ENCODE measurements at regions not wholly inside any gene's neighbourhood (a gene's known extent, or its start where the extent isn't known, plus 50 kb on each side); places are given as distances from the start of the nearest gene placed in this dataset.
"Not testable (repeated sequence)": the region's sequence is repeated elsewhere in the genome, so short reads cannot be mapped to it uniquely, and the experiment has no call there.

DNA sequence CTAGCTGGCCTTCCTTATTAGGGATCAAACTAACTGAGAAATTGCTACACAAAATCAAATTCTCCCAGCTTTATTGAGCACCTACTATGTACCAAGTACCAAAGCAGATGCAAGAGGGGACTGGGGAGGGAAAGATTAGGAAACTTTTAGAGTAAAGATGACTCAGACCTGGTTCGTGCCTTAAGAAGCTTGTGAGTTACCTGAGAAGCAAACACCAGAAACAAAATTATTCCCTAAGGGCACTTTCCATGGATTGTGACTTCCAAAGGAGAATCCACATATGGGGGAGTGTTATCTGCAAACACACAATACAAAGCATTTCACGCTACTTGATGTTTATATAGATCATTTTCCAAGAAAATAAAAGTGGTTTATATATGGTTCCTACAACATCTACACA lies 326.9 kb upstream of the HNRNPA3 start:
- no peak for DNase-seq

DNA sequence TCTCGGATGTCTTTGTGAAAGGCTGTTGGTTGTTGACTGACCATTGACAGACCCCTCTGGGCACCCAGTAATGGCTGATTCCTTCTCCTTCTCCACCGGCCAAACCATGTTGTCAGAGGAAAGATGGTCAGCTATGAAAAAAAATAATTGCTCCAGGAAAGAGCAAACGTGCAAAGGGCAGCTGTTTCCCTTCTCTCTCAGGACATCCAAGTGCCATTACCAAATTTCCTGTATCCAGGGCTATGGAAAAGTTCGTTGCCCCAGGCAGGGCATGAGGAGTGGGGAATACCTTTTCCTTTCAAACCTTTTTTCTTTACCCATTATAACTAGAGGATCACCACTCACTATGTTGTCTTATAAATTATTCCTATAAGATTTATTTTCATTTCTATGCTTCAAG lies 321.5 kb upstream of the HNRNPA3 start:
- no peak for DNase-seq

DNA sequence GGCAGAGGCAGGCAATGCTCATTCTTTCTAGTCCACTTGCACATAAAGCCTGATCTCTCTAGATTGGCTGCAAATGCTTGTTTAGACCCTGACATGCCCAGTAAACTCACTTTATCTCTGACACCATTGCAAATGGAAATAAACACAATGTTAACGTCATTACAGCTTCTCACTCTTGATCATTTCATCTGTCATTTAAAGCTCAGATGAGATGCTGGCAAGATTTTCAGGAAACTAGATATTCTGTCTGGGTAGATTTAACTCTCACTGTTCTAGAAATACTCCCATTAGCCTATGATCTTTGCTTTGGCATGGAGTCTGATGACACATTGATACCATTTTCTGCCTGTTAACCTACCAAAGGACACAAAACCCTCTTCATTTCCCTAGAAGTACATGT lies 320.7 kb upstream of the HNRNPA3 start:
- no peak for DNase-seq

DNA sequence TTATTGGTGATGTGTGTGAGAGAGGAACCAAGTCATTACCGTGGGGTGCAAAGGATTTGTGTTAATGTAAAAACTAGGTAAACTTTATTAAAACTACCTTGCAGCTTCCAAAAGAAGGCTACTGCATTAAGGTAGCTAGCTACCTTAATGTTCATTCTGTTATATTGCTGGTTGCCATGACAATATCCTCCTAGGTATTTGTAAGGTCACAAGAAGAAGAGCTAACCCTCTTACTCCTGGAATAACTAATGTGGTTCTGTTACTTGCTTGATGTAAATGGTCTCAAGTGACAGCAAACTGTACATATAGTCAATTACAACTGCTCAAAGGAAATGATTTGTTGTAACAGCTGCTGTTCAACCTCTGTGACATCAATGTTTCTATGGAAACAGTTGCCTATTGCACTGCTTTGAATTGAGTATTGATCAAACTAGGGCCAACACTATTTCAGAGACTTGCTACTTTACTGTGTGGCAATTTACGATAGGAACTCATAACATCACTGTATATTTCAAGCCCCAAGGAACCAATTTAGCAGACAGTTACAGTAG lies 319.8 kb upstream of the HNRNPA3 start:
- DNase-seq: no peak

DNA sequence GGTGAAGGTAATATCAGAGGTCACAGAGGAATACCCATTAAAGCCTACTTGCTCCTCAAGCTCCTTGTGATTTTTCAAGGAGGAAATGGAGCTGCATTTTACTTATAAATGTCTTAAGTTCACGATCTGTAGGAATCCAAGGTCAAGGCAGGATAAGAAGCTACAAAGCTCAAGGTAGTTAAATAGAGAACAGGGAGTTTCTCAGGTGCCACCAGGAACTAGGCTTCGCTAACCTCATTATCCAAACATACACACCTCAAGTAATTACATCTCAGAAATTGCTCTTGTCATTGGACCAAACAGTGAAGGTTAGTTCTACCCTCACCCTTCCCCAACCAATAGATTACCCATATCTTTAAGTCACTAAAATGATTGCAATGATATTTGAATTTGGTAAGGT lies 317.4 kb upstream of the HNRNPA3 start:
- no peak for DNase-seq

DNA sequence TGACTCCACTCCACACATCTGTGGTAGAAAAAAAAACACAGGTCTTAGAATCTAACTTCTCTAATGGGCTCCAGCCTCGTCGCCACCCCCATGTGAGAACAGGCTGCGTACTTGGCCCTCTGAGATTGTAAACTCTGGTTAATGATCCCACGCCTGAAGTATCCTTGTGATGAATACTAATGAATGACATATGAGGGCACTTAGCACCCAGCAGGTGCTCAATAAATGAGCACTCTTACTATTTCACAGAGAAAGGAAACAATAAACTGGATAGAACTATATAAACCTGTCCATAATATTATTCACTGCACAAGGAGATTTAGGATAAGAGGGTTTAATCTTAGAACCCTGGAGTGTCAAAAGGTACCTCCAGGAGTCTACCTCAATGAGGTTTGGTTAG lies 310.1 kb upstream of the HNRNPA3 start:
- no peak for DNase-seq

DNA sequence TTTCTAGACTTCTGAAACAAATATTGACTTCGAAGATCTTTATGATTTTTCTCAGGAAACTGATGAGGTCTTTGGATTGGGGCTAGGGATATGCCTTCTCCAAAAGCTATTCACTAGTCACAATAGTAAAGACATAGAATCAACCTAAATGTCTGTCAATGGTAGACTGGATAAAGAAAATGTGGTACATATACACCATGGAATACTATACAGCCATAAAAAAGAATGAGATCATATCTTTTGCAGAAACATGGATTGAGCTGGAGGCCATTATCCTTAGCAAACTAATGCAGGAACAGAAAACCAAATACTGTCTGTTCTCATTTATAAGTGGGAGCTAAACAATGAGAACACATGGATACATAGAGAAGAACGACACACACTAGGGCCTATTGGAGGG lies 308.5 kb upstream of the HNRNPA3 start:
- not testable (repeated sequence) for DNase-seq

DNA sequence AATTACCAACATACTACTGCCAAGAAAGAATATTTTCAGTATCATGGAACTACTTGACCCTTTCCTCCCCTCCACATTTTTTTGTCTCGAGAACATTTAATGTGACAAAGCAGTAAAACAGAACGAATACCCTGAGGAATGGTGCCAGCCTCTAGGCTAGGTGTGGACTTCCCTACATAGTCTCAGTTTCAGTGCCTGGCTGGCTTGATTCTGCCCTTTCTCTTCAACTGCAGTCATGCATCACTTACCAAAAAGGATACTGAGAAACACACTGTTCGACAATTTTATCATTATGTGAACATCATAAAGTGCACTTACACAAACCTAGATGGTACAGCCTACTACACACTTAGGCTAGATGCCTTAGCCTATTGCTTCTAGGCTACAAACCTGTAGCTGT lies 305.3 kb upstream of the HNRNPA3 start:
- no peak for DNase-seq

DNA sequence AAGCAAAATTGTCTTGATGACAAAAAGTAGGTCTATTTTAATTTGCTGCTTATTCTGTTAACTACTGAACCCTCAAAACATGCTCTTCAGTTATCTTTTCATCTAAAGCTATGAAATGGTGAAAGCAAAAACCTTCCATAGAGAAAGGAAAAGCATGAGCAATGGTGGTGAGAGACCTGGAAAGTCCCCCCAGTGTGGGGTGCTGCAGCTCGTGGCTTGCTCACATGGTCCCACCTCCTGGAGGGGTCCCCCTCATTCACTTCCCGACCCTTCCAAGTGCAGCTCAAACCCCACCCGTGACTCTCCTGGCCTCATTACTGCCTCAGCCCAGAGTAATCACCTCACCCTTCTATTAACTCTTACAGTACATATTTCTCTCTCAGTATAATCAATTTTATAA lies 301.8 kb upstream of the HNRNPA3 start:
- DNase-seq: no peak

DNA sequence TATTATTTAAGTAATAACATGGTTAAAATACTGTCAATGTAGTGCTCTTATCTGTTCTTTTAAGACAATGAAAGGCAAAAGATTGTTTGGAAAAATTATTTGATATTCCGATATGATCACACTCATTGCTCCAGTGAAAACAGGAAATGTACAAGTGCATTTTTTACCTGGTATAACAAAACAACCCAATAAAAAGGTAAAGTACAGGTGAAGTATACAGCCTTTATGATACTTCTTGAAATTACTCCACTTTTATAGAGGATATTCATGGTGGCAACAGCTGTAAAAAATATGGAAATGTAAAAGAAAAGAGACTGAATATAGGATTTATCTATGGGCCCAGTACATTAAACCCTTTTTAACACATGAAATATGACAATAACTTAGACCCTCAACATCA lies 298.6 kb upstream of the HNRNPA3 start:
- no peak for DNase-seq

DNA sequence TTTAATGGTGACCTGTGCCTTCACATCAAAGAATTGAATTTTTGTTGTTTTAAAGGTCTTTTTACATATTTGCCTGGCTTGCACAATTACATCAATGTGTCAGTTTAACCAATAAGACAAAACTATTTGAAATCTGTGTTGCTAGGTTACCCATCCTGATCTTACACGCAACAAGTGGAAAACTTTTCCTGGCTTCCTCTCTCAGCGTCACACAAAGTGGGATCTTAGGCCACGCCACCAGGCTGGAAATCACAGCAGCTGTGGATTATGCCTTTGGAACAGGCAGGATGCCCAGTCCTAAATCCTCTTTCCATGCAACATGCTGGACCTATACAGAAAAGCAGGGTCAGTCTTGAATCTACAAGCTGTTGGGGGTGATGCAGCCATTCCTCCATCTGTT lies 298.2 kb upstream of the HNRNPA3 start:
- no peak for DNase-seq

DNA sequence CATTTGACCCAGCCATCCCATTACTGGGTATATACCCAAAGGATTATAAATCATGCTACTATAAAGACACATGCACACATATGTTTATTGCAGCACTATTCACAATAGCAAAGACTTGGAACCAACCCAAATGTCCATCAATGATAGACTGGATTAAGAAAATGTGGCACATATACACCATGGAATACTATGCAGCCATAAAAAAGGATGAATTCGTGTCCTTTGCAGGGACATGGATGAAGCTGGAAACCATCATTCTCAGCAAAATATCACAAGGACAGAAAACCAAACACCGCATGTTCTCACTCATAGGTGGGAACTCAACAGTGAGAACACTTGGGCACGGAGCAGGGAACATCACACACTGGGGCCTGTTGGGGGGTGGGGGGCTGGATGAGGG lies 290.0 kb upstream of the HNRNPA3 start:
- DNase-seq: not testable (repeated sequence)

DNA sequence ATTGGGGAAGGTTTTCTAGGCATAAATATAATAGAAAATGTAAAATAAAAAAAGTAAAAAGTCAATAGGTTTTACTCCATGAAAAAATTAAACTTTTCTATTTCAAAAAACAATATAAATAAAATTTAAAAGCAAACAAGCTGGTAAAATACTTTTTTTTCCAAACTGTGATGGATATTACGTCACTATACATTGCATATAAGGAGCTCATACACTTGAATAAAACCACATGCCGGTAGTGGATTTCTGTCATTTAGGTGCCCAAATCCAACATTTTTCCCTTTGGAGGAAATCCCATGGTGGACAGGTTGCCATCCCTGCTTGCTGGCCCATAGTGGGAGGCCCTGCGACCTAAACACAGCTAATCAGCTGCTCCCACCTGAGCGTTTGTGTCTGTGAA lies 289.4 kb upstream of the HNRNPA3 start:
- no peak for DNase-seq

DNA sequence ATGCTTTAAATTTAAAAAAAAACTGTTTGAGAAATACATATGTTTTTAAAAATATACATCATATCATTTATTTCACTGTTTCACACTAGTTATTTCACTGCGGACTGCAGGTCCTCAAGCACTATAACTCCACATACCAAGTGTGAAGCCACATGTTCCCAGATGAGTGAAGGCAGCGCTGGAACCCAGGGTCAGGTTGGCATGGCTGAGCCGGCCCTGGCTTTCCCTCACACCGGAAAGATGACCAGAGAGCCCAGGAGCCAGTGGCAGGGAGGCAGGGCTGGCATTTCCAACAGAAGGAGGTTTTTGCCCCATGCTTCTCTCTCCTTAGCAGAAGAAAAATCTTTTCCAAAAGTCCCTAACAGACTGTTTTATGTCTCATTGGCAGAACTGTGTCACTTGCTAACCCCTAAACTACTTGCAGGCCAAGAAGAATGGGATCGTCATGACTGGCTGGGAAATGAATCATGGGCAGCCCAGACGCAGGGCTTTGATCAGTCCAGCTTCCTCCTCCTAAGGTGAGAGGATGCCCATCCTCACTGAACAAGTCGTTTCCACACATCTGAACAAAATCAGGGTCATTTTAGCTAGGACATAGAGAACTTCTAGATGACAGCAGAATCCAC lies 287.6 kb upstream of the HNRNPA3 start:
- DNase-seq: no peak

DNA sequence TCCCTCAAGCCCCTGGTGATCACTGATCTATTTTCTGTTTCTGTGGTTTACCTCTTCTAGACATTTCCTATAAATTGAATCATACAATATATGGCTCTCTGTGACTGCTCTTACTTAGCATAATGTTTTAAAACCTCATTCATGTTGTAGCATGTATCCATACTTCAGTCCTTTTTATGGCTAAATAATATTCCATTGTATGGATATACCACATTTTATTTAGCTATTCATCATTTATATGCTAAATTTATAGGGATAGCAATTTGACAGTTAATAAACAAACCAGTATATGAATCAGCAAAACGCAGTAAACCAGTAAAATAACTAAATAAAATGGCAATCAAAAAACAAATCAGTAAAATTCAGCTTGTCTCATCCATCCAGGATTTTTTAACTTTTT lies 286.1 kb upstream of the HNRNPA3 start:
- no peak for DNase-seq

DNA sequence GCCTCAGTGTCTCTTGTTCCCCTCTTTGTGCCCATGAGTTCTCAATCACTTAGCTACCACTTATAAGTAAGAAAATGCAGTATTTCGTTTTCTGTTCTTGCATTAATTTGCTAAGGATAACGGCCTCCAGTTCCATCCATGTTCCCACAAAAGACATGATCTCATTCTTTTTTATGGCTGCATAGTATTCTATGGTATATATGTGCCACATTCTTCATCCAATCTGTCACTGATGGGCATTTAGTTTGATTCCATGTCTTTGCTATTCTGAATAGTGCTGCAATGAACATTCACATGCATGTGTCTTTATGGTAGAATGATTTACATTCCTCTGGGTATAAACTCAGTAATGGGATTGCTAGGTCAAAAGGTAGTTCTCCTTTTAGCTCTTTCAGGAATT lies 283.2 kb upstream of the HNRNPA3 start:
- not testable (repeated sequence) for DNase-seq

DNA sequence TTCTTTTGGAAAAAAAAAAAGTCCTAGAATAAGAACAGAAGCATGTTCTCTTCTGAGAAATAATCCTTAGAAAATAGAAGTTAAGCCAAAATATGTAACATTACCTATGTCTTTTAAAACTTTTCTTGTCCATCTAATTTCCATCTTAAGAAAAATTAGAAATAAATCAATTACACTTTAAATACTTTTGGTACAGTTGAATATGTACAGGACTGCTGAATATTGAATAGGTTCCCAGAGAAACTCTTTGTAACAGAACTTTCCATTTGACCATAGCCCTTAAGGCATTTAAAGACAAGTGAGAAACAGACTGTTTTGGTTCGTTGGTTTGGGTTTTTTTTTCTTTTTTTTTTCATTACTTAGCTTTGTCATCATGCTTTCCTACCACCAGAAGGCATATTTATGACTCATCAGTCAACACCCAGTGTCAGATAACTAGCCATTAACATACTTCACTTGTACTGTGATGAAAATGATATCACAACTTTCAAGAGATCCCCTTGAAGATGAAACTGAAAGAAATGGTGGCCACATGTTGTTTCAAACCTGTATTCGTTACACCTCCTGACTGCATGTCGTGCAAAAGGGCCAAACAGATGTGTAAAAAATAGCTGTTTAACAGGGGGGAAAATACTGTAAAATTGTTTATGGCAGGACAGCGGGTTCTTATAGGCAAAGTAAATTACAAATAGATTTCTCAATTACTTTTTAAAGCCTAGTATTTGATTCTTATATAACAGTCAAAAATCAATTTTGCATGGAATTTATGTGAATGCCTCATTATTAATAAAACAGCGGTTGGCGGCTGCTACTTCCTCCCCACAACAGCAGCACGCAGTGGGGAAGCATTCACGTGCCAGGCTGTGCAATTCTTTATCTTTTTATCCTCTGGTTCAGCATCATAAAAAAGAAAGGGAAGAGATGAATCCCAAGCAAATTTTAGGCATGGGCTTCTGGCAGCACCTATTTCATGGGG lies 280.7 kb upstream of the HNRNPA3 start:
- DNase-seq: peak; percentile 32

DNA sequence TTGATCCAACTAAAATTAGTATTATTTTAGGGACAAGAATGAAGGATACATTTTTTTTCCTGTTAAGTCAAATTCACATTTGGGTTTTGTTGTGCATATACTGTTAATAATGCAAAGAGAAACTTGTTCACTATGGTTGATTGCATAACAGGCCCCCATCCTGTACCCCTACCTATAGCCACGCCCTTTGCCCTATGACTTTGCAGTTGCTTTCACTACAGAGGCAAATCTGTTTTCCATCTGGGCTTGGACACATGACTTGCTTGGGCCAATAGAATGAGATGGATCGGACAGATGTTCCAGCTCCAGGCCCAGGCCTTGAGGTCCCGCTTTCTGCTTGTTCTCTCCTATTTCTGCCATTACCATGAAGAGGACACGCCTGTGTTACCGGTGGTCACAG lies 278.5 kb upstream of the HNRNPA3 start:
- DNase-seq: no peak

DNA sequence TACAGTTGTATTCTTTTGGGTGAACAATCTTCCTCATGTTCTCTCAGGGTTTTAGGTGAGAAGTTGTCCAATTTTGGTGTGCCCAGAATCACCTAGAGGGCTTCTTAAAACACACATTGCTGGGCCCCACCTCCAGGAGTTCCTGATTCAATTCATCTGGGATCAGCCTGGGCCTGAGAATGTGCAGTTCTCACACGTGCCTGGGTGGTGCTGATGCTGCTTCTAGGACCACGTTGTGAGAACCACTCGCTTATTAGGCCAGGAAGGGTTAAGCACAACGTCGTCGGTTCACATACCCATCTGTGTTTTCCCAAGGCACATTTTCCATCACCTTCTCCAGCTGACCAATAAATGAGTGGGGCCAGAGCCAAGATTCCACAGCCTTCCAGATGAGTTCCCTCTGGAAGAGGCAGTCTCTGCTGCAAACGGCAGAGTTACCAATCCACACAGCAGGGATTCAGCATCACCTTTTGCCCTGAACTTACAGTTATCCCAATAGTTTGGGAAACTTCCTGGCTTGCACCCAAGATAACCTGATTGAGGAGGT lies 277.7 kb upstream of the HNRNPA3 start:
- DNase-seq: no peak

DNA sequence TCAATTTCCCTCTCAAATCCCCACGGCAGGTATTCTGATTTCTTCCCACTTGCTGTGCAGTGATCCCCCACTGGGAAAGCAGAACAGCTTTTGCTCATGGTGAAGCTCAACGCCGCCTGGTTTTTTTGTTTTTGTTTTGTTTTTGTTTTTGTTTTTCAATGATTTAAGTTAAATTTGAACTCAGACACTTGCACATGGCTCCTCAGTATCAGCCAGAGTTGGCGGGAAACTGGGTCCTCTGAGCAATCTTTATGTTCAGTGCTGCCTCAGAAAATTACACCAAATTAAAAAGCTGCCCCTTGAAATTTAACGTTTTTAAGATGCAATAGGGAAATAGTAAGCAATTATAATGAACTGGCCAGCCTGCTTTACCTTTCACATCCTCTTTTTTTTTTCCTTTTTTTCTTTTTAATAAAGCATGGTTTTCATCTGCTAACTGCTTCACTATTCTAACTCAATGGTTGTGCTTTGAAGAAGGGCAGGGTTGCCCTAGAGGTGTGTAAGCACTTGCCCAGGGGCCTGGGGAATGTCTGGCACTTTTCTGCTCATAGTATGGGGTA lies 277.0 kb upstream of the HNRNPA3 start:
- DNase-seq: no peak

DNA sequence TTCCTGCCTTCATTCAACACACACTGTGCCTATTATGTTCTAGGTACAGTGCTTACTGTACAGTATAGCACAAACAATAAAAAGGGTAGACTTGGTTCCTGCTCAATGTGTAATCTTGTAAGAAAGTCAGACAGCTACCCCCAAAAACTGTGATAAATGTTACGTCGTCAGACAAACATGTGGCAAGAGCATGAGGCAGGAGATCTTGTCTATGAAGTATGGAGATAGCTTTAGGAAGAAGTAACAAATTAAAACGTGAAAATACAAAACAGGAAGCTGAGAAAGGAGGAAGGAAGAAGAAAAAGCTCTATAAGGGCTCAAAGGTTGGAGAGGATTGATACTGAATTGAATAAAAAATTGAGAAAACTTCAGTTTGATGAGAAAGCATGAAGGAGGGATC lies 276.2 kb upstream of the HNRNPA3 start:
- no peak for DNase-seq

DNA sequence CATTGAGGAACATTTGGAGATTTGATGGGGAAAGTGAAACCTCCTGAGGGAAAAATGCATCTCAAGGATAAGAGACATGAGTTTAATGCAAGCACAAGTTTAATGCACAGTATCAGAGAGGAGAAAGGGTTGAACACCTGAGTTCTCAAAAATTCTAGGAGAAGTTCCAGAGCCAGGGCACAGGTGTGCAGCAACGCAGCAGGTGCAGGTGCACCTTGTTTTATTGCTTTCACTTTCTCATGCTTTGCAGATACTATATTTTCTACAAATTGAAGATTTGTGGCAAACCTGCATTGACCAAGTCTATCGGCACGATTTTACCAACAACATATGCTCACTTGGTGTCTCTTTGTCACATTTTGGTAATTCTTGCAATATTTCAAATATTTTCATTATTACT lies 267.6 kb upstream of the HNRNPA3 start:
- no peak for DNase-seq

DNA sequence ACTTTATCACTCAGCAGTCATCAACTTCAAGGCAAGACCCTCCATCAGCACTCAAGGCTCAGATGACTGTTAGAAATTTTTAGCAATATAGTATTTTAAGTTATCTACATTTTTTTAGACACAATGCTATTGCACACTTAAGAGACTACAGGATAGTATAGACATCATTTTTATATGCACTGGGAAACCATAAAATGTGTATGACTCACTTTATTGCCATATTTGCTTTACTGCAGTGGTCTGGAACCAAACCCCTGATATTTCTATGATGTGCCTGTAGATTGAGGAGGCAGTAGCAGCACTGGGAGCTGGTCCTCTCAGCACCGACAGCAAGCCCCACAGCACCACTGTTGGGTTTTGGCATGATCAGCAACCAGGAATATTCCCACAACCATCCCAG lies 264.8 kb upstream of the HNRNPA3 start:
- DNase-seq: no peak

DNA sequence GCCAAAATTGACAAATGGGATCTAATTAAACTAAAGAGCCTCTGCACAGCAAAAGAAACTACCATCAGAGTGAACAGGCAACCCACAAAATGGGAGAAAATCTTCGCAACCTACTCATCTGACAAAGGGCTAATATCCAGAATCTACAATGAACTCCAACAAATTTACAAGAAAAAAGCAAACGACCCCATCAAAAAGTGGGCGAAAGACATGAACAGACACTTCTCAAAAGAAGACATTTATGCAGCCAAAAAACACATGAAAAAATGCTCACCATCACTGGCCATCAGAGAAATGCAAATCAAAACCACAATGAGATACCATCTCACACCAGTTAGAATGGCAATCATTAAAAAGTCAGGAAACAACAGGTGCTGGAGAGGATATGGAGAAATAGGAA lies 261.4 kb upstream of the HNRNPA3 start:
- not testable (repeated sequence) for DNase-seq
